Testis (tissue), 2 donors: ENCODE measurements at regions not wholly inside any gene's neighbourhood (a gene's known extent, or its start where the extent isn't known, plus 50 kb on each side); places are given as distances from the start of the nearest gene placed in this dataset.

Experiments used
- POLR2A ChIP-seq: fragments of 450-650 bp; IDR thresholded peaks from one replicate; pipeline ENCODE4 v1.6.1; 2017; ENCODE audit warnings: antibody characterized with exemption, mild to moderate bottlenecking, moderate library complexity
- TF ChIP-seq, protein P1 (sequence below), 3 experiments: fragments of 450-650 bp in 2 of 3; fragments of 200-600 bp in 1 of 3; sonication (generic) in 1 of 3; IDR thresholded peaks; one replicate each; pipeline ENCODE4 v1.5.1; 2016 to 2019; ENCODE audit warnings: antibody characterized with exemption in 3 of 3, mild to moderate bottlenecking in 2 of 3, moderate library complexity in 1 of 3

DNA sequence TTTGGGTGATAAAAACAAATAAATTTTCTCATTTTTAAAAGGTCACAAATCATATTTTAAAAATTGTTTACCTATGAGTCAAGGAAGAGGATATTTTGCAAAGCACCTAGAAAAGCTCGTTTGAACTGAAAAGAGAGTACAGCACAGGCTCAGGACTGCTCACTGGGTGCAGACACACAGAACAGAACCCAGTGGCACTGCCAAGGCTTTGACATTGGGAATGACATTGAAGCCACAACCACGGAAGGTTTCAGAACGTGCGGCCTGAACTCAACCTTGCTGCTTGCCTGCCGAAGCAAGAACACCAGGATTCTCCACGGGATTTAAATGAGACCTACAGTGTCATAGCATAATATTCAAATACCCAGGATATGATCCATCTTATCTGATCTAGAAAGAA is 597.1 kb upstream of the B3GAT1 start:
- TF ChIP-seq, protein P1, sequence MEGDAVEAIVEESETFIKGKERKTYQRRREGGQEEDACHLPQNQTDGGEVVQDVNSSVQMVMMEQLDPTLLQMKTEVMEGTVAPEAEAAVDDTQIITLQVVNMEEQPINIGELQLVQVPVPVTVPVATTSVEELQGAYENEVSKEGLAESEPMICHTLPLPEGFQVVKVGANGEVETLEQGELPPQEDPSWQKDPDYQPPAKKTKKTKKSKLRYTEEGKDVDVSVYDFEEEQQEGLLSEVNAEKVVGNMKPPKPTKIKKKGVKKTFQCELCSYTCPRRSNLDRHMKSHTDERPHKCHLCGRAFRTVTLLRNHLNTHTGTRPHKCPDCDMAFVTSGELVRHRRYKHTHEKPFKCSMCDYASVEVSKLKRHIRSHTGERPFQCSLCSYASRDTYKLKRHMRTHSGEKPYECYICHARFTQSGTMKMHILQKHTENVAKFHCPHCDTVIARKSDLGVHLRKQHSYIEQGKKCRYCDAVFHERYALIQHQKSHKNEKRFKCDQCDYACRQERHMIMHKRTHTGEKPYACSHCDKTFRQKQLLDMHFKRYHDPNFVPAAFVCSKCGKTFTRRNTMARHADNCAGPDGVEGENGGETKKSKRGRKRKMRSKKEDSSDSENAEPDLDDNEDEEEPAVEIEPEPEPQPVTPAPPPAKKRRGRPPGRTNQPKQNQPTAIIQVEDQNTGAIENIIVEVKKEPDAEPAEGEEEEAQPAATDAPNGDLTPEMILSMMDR (IDR thresholded peaks at IDR 0.05) = no peak
- TF ChIP-seq POLR2A = no peak
